HEK293 (cell line): ENCODE measurements at regions not wholly inside any gene's neighbourhood (a gene's known extent, or its start where the extent isn't known, plus 50 kb on each side); places are given as distances from the start of the nearest gene placed in this dataset.
"Not testable (repeated sequence)": the region's sequence is repeated elsewhere in the genome, so short reads cannot be mapped to it uniquely, and the experiment has no call there.

Experiments used
- CTCF ChIA-PET: fragments of 350-600 bp; formaldehyde crosslinking; extraction: SDS; loops from one replicate; lab custom pipeline; 2021; ENCODE audit warnings: antibody characterized with exemption; lab: Yijun Ruan, JAX
- POLR2A ChIA-PET: fragments of 300-600 bp; formaldehyde crosslinking; extraction: SDS; loops from one replicate; lab custom pipeline; 2020; ENCODE audit warnings: antibody characterized with exemption, inconsistent platforms; lab: Yijun Ruan, JAX
- H3K27ac ChIP-seq: fragments of 200-500 bp; sonication (Bioruptor generic); 2 replicates; pipeline ENCODE4 v1.5.1; 2014; ENCODE audit warnings: low read depth, low read length, control low read depth, inconsistent platforms; ENCODE audit errors: extremely low read depth
- H3K36me3 ChIP-seq, 2 experiments: fragments of 200-500 bp in 1 of 2; sonication (Bioruptor generic) in 1 of 2; 1 replicate in 1 of 2; 2 replicates in 1 of 2; pipeline ENCODE4 v1.5.1; 2014 to 2017; ENCODE audit warnings: inconsistent platforms in 2 of 2, low read length in 2 of 2; ENCODE audit not compliant: control insufficient read depth in 2 of 2, insufficient read depth in 1 of 2
- H3K4me1 ChIP-seq: fragments of 200-500 bp; sonication (Bioruptor generic); 2 replicates; pipeline ENCODE4 v1.5.1; 2014; ENCODE audit warnings: mild to moderate bottlenecking, low read length, inconsistent platforms; ENCODE audit not compliant: control insufficient read depth, insufficient read depth
- H3K4me3 ChIP-seq: 2 replicates; pipeline ENCODE4 v1.5.1; 2011; ENCODE audit warnings: low read depth, mild to moderate bottlenecking, control low read depth, low read length, moderate library complexity
- H3K9me3 ChIP-seq: fragments of 200-500 bp; sonication (Bioruptor generic); 2 replicates; pipeline ENCODE4 v1.5.1; 2014; ENCODE audit warnings: low read depth, low read length, inconsistent platforms; ENCODE audit not compliant: control insufficient read depth, insufficient read depth
- KLF7 ChIP-seq: fragments of 450-650 bp; formaldehyde crosslinking; IDR thresholded peaks from 2 replicates; pipeline ENCODE4 v1.5.1; 2016; ENCODE audit warnings: missing biosample characterization, missing genetic modification characterization, borderline replicate concordance
- PRDM10 ChIP-seq: fragments of 450-650 bp; formaldehyde crosslinking; IDR thresholded peaks from 2 replicates; pipeline ENCODE4 v1.5.1; 2016; ENCODE audit warnings: missing biosample characterization, missing genetic modification characterization
- SP7 ChIP-seq: fragments of 450-650 bp; formaldehyde crosslinking; IDR thresholded peaks from 2 replicates; pipeline ENCODE4 v1.5.1; 2016; ENCODE audit warnings: missing biosample characterization, missing genetic modification characterization
- ZNF19 ChIP-seq: fragments of 450-650 bp; formaldehyde crosslinking; IDR thresholded peaks from 2 replicates; pipeline ENCODE4; 2016; ENCODE audit warnings: missing biosample characterization, missing genetic modification characterization, low read depth
- ZNF510 ChIP-seq: fragments of 450-650 bp; formaldehyde crosslinking; IDR thresholded peaks from 2 replicates; pipeline ENCODE4 v1.5.1; 2018; ENCODE audit warnings: mild to moderate bottlenecking, missing genetic modification characterization, missing biosample characterization; ENCODE audit not compliant: insufficient replicate concordance
- ZNF555 ChIP-seq: fragments of 450-650 bp; formaldehyde crosslinking; conservative IDR thresholded peaks from 2 replicates; pipeline ENCODE4 v1.5.1; 2017; ENCODE audit warnings: missing biosample characterization, mild to moderate bottlenecking, missing genetic modification characterization, inconsistent platforms
- ZNF621 ChIP-seq: fragments of 450-650 bp; formaldehyde crosslinking; IDR thresholded peaks from 2 replicates; pipeline ENCODE4 v1.5.1; 2017; ENCODE audit warnings: missing biosample characterization, missing genetic modification characterization
- ZXDB ChIP-seq: fragments of 450-650 bp; formaldehyde crosslinking; IDR thresholded peaks from 2 replicates; pipeline ENCODE4 v1.5.1; 2016; ENCODE audit warnings: missing biosample characterization, missing genetic modification characterization
- TF ChIP-seq, protein P1 (sequence below): fragments of 450-650 bp; formaldehyde crosslinking; IDR thresholded peaks from 2 replicates; pipeline ENCODE4 v1.5.1; 2016; ENCODE audit warnings: missing biosample characterization, missing genetic modification characterization

- H3K4me3 ChIP-seq, H3K27ac ChIP-seq, H3K4me1 ChIP-seq, H3K9me3 ChIP-seq, POLR2A ChIA-PET, H3K36me3 ChIP-seq: not testable (repeated sequence)
- CTCF ChIA-PET, result interaction anchor here (0.8 to 1.1 kb wide), 2 partner anchors 23 to 25 kb away, joined by 3 to 6 read pairs; no protein-coding TSS in a partner anchor
Measured at GRCh38 chr6:113724927-113725326, 132.2 kb upstream of the MARCKS start.

GRCh38 chr6:113731541-113731940, 125.6 kb upstream of the MARCKS start:
- Histone ChIP-seq H3K27ac (no peak overlapping the region), H3K36me3 (no peaks in the 10 kb centered on the region), H3K4me3 (no peak overlapping the region), H3K4me1 (0 out of 2 replicates have a peak, but pooled peaks cover 6% of the 10 kb centered on the region), H3K9me3 (no peaks in the 10 kb centered on the region)
- POLR2A ChIA-PET, result interaction anchor here (0.6 kb wide), 1 partner anchor 124 kb away, joined by 3 read pairs; no protein-coding TSS in a partner anchor
- CTCF ChIA-PET, result interaction anchor here (0.7 kb wide), 3 partner anchors 36 to 272 kb away, joined by 3 to 4 read pairs (median 3); no protein-coding TSS in a partner anchor
- TF ChIP-seq PRDM10 (peak; percentile 25; the same call in 1 of the 2 replicates), ZNF555 (no peak)

DNA sequence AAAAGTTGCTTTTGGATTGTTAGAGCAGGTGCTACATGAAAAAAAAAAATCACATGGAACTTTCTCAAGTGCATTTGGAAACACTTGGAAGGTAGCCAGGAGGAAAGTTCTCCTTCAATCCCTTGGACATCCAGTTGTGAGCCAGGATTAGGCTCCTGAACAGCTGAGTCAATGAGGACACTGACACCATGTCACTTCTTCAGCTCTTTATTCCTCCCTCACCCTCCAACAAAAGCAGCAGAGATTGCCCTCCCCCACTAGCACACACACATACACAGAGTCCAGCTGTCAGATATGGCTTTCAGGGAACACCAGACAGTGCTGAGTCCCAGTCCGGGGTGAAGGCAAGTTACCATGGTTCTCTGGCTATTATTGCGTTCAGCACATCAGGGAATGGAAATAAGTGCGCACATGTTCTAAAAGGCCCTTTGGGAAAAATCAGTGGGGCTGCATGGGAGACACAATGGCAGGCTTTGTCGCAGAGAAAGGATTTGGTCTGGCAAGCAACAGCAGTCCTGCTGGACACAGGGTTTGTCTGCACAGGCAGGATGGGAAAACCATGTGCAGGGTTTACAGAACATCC, 124.7 kb upstream of the MARCKS start:
- H3K9me3 ChIP-seq, result no peaks in the 10 kb centered on the region
- TF ChIP-seq, protein P1, sequence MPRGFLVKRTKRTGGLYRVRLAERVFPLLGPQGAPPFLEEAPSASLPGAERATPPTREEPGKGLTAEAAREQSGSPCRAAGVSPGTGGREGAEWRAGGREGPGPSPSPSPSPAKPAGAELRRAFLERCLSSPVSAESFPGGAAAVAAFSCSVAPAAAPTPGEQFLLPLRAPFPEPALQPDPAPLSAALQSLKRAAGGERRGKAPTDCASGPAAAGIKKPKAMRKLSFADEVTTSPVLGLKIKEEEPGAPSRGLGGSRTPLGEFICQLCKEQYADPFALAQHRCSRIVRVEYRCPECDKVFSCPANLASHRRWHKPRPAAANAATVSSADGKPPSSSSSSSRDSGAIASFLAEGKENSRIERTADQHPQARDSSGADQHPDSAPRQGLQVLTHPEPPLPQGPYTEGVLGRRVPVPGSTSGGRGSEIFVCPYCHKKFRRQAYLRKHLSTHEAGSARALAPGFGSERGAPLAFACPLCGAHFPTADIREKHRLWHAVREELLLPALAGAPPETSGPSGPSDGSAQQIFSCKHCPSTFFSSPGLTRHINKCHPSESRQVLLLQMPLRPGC (tag by site-specific recombination), result no peak
- TF ChIP-seq ZNF621 (no peak), SP7 (no peak)
- POLR2A ChIA-PET, result no interaction called here
- no peak overlapping the region for H3K27ac ChIP-seq
- 0 out of 2 replicates have a peak, but pooled peaks cover 6% of the 10 kb centered on the region for H3K4me1 ChIP-seq
- no peak overlapping the region for H3K4me3 ChIP-seq
- no peaks in the 10 kb centered on the region for H3K36me3 ChIP-seq
- CTCF ChIA-PET, result interaction anchor here (0.6 to 0.9 kb wide), 4 partner anchors 9 to 1812 kb away, joined by 3 to 7 read pairs (median 4); no protein-coding TSS in a partner anchor

GRCh38 chr6:113733381-113733780, 123.8 kb upstream of the MARCKS start:
- H3K27ac ChIP-seq, result no peak overlapping the region
- 0 out of 2 replicates have a peak, but pooled peaks cover 6% of the 10 kb centered on the region for H3K4me1 ChIP-seq
- no peak overlapping the region for H3K4me3 ChIP-seq
- H3K9me3 ChIP-seq, result no peaks in the 10 kb centered on the region
- TF ChIP-seq ZNF510 (tag by site-specific recombination) (no peak), ZNF19 (no peak), KLF7 (tag by site-specific recombination) (no peak), ZNF621 (no peak), ZXDB (tag by site-specific recombination) (no peak)
- TF ChIP-seq, all 188 proteins: peak for 0
- POLR2A ChIA-PET, result no interaction called here
- CTCF ChIA-PET, result interaction anchor here (0.9 kb wide), 1 partner anchor 9 kb away, joined by 4 read pairs; no protein-coding TSS in a partner anchor
- H3K36me3 ChIP-seq, result no peaks in the 10 kb centered on the region
